Inflammatory macrophage treated with lipopolysaccharide for 1 hour (primary cell): ENCODE measurements at regions not wholly inside any gene's neighbourhood (a gene's known extent, or its start where the extent isn't known, plus 50 kb on each side); places are given as distances from the start of the nearest gene placed in this dataset.
A peak's percentile ranks its signal among the peaks of the same experiment; 100 is the strongest.
"Not testable (repeated sequence)": the region's sequence is repeated elsewhere in the genome, so short reads cannot be mapped to it uniquely, and the experiment has no call there.

Experiments
- DNase-seq, 2 donors: peaks; one replicate each; pipeline ENCODE4 v3.0.0-alpha.2; 2020 to 2022

DNA sequence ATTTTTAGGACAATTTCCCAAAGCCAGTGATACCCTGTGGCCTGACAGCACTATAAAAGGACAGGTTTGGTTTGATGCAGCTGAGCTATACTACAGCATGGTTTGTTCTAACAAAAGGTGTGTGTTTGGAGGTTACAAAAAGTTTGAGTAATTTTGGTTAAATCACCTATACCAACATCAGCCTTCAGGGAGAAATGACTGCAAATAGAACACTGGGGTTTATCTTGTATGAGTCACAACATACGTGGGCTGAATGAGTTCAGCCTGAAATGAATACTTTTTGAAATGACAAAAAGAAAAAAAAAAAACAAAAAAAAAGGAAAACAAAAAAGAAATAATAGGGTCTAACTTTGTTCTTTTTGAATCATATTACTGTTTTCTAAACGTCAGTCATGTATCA is 345.7 kb downstream of the CNTN3 start:
- DNase-seq, result no peak

DNA sequence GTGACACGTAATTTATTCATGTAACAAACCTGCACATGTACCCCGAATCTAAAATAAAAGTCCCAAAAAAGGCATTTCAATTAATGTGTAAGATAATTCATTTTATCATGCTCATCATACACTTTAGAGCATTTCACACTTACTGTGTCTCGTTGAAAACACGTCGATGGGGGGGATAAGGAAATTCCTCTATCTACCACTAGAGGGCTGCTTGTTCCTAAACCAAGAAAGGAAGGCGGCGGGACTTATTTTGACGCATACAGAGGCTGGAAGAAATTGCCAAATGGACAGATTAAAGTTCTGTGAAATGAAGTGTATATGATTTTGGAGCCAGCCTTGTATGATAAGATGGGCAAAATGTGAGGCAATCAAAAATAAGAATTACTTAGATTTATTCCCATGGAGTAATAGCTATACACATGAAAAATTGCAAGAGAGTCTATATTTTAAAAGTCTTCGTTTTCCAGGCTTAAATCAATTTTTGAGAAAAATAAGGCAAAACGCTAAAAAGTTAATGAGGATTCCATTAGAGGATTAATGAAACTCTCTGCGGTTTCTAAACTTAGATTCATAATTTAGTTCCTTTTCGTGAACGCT is 346.8 kb downstream of the CNTN3 start:
- DNase-seq, result peak; percentile 1 to 58

DNA sequence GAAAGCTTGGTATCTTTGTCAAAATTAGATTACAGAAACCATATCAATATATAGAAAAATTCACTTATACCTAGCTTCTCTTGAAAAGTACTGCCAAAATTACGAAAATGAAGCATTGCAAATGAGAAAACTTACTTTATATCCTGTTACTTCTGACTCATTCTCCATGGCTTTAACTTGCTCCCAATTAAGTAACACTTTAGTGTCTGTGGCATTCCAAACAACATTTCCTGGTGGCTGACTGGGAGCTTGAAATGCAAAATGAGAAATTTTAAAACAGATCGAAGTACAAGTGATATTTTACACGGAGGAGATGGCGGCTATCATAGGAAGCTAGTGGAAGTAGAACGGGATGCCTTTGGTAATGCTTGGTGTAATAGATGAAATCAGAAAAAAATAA is 347.3 kb downstream of the CNTN3 start:
- no peak for DNase-seq

DNA sequence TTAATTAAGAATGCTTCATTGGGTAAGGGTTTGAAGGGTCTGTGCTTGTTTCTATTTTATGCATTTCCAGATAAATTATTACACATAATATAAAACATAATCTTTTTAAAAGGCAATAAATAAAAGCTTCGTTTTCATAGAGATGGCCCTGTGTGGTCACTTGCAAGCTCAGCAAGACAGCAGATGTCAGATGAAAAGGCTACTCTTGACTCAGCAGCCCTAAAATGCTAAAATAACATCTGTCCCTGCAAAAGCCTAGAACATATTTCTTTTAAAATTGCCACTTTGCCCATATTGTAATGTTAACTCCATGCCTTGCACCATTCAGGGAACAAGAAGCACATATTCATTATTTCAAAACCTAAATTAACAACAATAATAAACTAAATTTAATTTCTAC is 349.4 kb downstream of the CNTN3 start:
- DNase-seq, result no peak

DNA sequence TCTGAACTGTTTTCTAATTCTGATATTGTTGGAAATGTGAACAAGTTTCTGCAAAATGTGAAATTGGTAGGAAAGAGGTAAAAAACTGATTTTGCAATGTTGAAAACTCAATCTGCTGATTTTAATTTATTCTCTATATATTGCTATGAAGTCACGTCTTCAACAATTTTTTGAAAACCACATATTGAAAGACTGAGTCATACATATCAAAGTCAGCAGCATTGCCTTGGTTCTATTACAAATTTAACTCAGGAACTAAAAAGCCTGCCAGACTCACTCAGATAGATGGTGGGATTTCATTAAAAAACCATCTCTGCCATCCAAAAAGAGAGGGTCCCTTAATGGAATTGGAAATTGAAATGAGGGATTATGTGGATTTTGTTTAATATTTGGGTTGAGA is 351.4 kb downstream of the CNTN3 start:
- DNase-seq, result no peak

DNA sequence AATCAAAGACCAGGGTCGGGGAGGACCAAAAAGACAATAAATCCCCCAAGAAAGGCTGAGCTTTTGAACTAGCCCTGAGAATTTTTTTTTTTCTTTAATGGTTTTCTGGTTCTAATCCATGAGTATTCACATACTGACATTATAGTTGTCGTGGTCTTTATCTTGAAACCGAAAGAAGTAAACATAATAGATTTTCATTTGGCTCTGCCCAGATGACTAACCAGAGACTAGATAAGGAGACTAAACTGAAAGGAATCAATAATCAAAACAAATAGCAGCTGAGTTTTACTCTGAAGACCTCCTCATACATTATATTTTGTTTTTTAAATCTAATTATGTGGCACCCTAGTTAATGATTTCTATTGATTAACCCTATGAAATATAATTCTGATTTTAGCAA is 381.4 kb downstream of the CNTN3 start:
- no peak for DNase-seq

DNA sequence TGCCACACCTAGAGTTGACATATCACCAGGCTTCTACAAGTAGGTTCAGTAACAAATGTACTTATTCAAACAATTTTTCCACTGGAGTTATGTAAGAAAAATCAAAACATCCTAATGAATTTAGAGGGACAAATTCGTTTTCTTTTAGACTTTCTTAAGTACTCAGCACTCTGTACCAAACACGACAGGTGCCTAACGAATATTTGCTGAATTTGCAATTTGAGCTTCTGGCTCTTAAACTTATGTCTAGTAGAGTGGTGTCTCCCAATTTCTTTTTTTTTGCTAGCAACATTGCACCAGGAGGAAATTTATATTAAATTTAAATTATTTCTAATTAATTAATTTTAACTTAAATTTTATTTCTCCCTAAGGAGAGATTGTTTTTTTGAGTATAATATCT is 397.0 kb downstream of the CNTN3 start:
- DNase-seq, result no peak

DNA sequence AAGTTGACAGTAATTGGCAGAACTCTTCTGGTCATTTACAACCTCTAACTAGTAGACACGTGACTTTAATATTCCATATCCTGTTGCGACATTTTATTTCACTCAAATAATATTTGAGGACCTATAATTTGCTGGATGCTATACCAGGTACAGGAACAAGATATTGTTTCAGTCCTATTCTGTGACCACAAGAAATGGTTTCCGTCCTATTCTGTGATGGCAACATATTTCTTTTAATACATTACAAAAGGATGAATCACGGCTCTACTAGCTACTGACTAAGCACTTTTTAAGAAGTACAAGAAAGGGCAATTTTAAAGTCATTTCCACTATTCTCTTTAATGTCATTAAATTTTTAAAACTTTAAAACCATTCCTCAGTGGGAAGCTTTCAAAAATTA is 400.2 kb downstream of the CNTN3 start:
- DNase-seq, result no peak

DNA sequence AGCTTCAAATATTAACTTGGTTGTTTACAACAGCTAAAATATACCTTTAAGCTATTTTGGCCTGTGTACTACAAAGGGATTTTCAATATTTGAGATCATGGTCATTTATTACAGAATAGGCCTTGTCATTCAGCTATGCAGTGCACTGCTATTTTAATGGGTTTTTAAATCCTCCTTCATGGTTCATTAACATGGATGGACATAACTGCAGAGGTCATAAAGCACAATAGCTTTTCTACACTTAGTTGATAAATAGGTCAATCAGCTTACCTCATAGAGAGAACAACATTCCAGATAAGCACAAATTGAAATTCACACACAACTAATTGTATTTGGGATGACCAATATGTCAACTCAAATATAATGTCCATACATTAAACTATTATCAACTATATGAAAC is 403.7 kb downstream of the CNTN3 start:
- no peak for DNase-seq

DNA sequence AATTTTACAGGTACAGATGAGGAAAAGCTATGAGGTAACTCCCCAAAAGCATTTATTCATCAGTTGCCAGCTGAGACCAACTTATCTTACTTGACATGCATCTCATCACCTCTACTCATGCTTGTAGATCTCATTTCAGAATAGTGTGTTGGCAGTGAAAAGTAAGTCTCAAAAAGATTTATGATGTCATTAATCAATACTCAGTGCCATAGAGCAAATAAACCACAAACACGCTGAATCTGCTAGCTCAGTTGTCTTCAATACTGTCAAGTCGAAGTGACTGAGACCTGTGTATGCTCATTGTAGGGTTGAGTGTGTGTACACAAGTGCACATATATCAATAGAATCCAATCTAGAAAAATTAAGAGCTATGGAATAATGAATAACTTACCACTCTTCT is 413.5 kb downstream of the CNTN3 start:
- DNase-seq, result no peak

DNA sequence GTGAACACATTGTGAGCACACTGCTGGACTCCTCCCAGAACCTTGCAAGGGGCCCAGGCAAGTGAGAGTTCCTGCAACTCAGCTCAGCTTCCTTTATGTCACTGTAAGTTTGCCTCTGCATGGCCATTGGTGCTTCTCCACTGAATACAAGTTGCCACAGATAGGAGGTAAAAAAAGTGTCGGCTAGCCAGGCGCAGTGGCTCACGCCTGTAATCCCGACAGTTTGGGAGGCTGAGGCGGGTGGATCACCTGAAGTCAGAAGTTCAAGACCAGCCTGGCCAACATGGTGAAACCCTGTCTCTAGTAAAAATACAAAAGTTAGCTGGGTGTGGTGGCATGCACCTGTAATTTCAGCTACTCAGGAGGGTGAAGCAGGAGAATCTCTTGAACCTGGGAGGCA is 435.8 kb downstream of the CNTN3 start:
- DNase-seq, result not testable (repeated sequence)

DNA sequence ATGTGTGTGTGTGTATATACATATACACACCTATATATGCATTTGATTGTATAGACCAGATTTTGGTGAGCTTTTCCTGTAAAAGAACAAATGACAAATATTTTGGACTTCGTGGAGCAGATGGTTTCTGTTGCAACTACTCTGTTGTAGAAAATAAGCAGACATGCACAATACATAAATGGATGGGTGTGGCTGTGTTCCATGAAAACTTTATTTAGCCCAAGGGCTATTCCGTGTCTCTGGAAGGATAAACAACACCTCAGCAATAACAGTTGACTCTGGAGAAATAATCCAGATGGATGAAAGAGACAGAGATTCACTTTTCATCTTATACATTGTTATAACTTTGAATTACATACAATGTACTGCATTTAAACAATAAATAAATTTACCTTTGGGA is 441.4 kb downstream of the CNTN3 start:
- DNase-seq, result no peak

DNA sequence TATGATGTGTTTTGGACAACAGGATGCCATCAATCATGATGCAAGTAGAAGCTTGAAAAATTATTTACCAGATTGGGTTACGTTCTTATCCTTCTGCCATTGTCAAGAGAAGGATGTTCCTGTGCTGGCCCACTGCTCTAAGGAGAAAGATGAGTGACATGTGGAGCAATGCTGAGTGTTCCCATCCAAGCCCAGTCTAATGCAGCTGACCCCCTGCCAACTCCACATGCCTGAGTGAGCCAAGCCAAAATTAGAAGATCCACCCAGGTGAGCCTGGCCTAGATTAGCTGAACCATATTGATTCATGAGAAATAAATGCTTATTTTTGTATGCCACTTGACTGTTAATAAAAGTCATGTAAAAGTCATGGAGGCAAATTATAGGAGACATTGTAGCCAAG is 446.5 kb downstream of the CNTN3 start:
- no peak for DNase-seq

DNA sequence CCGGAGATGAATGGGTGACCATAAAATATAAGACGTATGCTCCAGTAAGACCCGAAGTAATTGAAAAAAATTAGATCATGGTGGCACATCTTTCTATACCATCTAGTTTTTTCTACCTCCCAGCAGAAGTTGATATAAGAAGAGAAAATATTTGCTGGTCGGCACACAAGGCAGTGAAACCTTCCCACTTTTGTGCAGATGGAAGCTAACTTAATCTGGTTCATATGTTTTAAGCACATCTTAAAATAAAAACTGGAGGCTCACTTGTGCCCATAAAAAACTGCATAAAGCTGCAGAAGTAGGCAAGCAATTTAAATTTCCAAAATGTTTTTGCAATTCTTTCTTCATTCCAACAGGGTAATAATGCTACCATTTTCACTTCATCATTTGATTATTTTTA is 449.2 kb downstream of the CNTN3 start:
- no peak for DNase-seq

DNA sequence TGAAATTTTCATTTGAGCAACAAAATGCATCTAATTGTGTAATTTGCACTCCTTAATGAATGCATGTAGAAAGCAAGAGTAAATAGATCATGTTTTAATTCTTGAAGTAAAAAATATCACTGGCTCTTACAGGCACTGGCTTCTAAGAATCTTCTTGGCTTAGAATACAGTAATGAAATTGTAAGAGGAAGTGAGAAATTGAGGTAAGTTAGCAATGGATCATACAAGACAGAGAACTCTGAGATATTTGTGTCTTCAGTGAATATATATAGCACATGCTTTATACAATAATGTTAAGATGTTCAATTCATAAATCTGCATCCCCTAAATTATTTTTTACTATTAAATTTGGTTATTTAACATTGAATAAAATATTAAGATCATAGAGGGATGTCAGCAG is 465.0 kb downstream of the CNTN3 start:
- no peak for DNase-seq

DNA sequence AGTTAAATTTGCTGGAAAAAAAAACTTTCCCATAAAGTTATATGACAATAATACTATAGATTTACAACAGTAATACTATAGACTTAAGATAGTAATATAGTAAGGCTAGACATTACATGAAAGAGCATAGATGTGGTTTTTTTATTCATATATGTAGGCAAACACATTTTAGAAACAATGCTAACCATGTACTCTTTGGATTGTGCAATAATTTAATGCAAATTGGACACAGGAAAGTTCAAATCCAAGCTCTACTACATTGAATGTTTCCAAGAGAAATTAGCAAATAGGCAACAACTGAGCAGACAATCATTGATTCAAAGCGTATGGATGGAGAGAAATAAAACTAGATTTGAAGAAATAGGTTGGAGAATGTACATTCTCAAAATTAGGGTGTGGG is 469.2 kb downstream of the CNTN3 start:
- DNase-seq, result no peak

DNA sequence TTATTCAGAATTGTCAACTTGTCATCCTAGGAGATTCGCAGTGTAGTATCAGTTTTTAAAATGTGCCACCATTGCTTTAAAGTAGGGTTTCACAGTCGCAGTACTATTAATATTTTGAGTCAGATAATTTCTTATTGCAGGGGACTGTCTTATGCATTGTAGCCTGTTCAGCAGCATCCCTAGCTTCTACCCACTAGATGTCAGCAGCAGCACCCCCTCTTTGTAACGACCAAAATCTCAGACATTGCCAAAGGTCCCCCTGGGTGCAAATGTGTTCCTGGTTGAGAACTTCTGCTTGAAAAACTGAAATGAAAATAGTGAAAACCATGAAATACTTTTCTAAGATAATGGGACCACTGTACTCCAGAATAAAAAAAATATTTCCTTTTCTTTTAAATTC is 474.8 kb downstream of the CNTN3 start:
- DNase-seq, result no peak

DNA sequence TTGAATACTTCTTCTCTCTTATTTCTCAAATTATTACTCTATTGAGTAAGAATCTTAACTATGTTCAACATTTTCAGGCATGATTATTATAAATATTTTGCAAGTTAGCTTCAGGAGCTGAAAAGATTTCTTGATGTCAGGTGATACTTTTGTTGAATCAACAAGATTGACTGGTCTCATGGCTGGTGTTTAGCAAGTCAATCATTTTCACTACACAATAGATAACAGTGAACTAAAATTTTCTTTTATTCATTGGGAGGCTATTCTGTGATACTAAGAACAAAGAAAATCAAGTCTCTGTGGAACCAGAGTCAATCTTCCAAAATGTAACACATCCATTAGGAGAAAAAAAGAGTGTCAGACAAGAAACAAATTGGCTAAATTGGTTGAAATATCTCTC is 476.7 kb downstream of the CNTN3 start:
- DNase-seq, result no peak

DNA sequence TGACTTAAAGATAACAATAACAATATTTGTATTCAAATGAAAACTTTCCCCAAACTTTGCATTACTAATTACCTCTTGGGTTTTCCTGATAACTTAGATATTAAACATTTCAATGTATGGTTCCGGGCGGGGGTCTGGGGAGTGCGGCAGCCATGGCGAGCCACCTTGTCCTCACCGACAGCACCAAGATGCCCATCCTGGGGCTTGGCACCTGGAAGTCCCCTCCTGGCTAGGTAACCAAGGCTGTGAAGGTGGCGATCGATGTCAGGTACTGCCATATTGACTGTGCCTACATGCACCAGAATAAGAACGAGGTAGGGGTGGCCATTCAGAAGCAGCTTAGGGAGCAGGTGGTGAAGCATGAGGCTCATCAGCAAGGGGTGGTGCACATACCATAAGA is 478.7 kb downstream of the CNTN3 start:
- no peak for DNase-seq

DNA sequence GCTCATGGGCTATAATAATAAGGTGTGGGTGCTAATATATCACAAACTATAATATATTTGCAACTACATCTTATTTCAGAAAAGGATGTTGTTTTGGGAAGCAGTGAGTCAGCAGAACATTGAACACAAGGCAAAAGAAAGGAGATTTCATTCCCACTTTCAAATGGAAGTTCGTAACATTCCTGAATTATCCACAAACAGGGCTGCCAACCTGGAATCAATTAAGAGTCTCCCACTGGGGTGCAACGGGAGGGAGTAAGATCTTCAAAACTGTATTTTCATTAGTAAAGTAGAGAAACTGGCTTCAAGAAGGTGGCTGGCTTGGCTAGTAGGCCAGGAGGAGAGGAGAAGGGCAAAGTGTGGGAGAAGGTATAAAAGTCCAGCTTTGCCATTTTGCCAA is 479.6 kb downstream of the CNTN3 start:
- DNase-seq, result no peak

DNA sequence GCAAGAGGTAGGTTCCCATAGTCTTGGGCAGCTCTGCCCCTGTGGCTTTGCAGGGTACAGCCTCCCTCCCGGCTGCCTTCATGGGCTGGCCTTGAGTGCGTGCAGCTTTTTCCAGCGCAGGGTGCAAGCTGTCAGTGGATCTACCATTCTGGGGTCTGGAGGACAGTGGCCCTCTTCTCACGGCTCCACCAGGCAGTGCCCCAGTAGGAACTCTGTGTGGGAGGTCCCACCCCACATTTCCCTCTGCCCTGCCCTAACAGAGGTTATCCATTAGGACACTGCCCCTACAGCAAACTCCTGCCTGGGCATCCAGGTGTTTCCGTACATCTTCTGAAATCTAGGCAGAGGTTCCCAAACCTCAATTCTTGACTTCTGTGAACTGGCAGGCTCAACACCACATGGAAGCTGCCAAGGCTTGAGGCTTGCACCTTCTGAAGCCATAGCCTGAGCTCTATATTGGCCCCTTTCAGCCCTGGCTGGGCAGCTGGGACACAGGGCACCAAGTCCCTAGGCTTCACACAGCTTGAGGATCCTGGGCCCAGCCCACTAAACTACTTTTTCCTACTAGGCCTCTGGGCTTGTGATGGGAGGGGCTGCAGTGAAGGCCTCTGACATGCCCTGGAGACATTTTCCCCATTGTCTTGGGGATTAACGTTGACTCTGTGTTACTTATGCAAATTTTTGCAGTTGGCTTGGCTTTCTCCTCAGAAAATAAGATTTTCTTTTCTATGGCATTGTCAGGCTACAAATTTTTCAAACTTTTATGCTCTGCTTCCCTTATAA is 482.7 kb downstream of the CNTN3 start:
- DNase-seq, result not testable (repeated sequence)

DNA sequence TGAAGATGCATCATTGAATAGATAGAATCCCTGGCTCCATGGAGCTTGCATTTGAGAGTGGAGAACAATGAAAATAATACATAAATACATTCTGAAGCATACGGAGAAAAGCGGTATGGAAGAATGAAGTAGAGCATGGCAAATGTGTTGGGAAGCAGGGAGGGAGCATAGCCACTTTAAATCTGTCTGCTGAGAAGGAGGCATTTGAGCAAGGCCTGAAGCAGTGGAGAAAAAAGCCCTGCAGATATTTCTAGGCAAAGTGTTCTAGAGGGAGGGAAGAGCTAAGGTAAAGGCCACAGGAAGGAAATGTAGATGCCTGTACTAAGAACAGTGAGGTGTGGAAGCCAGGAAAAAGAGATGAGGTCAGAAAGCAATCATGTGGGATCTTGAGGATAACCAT is 484.8 kb downstream of the CNTN3 start:
- DNase-seq, result no peak

DNA sequence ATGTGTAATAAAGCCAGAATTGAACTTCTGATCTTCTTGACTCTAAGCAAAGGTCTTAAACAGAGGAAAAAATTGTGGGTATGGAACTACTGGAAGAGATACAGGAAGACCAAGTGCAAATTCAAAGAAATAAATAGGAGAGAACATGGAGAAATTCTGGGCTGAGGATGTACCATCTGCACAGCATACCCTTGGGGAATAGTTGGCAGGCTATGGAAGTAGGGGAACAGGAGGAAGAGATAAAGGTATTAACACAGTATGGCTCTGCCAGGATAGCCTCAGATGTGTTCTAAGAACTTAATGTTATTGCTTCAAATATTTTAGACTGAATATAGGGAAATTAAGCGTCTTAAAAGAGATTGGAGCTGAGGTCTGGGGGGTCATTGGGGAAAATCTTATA is 485.4 kb downstream of the CNTN3 start:
- no peak for DNase-seq

DNA sequence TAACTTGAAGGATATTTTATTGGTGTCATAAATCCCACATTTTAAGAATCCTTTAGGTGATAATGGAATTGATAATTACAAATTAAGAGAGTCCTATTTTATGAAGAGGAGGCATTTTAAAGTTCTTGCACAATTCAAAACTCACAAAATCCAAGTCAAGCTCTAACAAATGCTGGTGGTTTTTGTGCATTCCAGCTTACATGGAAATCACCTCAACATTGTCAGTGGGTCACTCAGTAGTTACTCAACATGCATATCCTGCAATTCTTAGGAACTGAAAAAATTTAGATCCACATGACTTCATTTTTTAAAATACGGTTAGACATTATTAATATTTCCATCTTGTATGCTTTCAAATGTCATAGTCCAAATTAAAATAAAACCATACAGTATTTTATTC is 487.2 kb downstream of the CNTN3 start:
- DNase-seq, result no peak

DNA sequence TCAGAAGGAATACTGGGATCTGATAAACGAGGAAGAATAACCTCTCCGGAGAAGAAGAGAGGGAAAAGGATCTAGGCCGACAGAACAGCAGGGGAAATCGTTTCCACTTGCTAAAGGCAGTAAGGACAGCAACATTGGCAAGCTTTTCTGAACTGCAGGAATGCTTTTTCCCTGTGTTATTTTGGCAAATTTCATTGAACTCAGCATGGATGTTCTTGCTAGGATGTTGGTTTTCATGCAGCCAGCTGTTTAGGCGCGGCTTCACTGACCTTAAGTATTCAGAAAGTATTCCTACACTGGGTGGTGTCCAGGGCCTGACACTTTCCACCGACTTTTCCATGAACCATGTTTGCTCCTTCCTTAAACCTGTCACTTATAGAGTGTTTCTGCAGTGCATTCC is 489.7 kb downstream of the CNTN3 start:
- no peak for DNase-seq
